ENCODE measurements at regions not wholly inside any gene's neighbourhood (a gene's known extent, or its start where the extent isn't known, plus 50 kb on each side); places are given as distances from the start of the nearest gene placed in this dataset.

DNA sequence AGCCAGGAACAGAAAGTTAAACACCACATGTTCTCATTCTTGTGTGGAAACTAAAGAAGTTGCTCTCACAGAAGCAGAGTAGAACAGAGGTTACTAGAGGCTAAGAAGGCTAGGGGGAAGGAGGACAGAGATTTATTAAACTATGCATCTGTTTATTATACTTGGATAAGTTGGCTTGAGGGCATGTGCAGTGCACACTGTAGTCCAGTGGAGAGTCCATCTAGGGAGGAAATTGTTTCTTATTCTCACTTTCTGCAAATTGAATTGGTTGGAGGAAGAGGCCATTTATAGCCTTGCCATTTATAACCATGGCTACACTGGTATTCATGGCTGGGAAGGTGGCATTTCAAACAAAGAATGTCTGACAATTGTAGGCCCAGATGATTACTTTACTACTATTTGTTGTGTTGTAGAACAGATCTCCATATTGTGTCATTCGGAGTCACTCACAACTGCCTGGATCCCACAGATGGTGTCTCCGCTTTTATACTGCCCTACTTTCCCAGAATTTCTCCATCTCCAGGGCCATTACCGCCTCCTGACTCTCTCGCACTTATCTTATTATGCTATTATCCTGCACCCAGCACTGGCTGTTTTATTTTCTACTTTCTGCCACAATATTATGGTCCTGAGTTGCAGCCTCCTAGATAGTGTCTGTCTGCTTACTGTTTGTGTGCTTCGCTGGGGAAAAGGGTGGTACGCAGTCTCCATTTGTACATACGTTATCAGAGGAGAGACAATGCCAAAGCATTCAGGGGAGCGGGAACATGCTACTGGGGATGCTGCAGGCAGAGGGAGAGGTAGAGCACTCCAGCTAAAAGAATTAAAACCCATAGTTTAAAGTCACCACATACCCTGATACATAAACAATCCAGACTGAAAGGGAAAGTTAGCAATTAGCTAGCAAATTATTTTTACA lies 169.3 kb upstream of the BLID start:
- Histone ChIP-seq H3K27ac (no peak overlapping the region), H3K4me3 (no peak overlapping the region), H3K4me1 (no peaks in the 10 kb centered on the region), H3K36me3 (no peaks in the 10 kb centered on the region), H3K27me3 (peaks cover 0 to 5% (median 0%) of the 10 kb centered on the region in 3 donors), H3K9me3 (no peaks in the 10 kb centered on the region)
- intact Hi-C loops (cut with DNase I; ENCODE audit: low total_unique reads): no loop called here
- 75 to 89% (median 81%) methylated on average over 8 of the region's 8 CpGs for WGBS, 5 donors
- DNase-seq: no peak
- TF ChIP-seq, protein P1, sequence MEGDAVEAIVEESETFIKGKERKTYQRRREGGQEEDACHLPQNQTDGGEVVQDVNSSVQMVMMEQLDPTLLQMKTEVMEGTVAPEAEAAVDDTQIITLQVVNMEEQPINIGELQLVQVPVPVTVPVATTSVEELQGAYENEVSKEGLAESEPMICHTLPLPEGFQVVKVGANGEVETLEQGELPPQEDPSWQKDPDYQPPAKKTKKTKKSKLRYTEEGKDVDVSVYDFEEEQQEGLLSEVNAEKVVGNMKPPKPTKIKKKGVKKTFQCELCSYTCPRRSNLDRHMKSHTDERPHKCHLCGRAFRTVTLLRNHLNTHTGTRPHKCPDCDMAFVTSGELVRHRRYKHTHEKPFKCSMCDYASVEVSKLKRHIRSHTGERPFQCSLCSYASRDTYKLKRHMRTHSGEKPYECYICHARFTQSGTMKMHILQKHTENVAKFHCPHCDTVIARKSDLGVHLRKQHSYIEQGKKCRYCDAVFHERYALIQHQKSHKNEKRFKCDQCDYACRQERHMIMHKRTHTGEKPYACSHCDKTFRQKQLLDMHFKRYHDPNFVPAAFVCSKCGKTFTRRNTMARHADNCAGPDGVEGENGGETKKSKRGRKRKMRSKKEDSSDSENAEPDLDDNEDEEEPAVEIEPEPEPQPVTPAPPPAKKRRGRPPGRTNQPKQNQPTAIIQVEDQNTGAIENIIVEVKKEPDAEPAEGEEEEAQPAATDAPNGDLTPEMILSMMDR (IDR thresholded peaks at IDR 0.05): no peak
- TF ChIP-seq POLR2A (IDR thresholded peaks at IDR 0.05) (no peak), POLR2AphosphoS5 (IDR thresholded peaks at IDR 0.05) (no peak), EP300 (IDR thresholded peaks at IDR 0.05) (no peak)

DNA sequence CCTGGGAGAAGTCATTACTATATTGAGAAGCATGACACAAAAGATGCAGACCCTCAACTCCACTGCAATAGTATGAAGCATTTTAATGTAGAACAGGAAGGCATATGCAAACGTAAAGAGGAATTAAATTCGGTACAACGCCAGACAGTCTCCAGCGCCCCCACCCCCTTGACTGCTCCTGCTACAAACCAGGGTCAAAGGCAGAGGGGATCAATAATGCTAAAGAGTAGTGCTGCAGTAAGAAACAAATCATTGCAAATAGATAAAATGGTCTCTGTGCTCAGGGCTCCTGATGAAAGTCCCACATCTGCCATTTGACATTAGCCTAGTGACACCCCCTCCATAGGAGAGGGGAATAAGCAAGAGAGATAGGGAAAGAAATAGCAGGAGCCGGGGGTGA lies 164.9 kb upstream of the BLID start:
- intact Hi-C loops (cut with DNase I; ENCODE audit: low total_unique reads): no loop called here
- H3K27ac ChIP-seq: no peak overlapping the region

DNA sequence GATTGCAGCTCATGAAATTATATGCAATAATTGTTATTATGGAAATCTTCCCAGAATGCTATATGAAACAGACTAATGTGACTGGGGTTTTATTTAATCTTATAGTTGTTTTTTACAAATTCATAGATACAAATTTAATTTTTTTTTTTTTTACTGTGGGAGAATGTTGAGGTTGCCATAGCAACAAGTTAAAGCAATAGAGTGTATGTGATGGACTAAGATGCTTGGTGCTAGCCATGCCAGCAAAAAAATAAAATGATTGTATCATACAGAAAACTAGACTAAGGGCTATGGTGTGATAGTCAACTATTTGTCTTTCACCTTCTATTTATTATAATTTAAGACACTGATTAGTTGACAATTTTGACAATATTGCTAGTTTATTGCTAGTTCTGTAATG lies 163.2 kb upstream of the BLID start:
- TF ChIP-seq, protein P1 (IDR thresholded peaks at IDR 0.05): no peak
- no peak for TF ChIP-seq POLR2AphosphoS5 (IDR thresholded peaks at IDR 0.05)
- TF ChIP-seq EP300 (IDR thresholded peaks at IDR 0.05): no peak
- no peak for TF ChIP-seq POLR2A (IDR thresholded peaks at IDR 0.05)
- H3K27ac ChIP-seq: no peak overlapping the region

More for the DNA sequence above, 164.9 kb upstream of the BLID start:
- Histone ChIP-seq H3K27me3 (no peaks in the 10 kb centered on the region), H3K9me3 (no peaks in the 10 kb centered on the region), H3K4me1 (no peaks in the 10 kb centered on the region), H3K36me3 (no peaks in the 10 kb centered on the region), H3K4me3 (no peak overlapping the region)
- TF ChIP-seq POLR2A (IDR thresholded peaks at IDR 0.05) (no peak), POLR2AphosphoS5 (IDR thresholded peaks at IDR 0.05) (no peak), EP300 (IDR thresholded peaks at IDR 0.05) (no peak)
- TF ChIP-seq, protein P1 (IDR thresholded peaks at IDR 0.05): no peak
- DNase-seq: no peak
- 66 to 81% (median 73%) methylated on average over 5 of the region's 5 CpGs for WGBS, 5 donors

DNA sequence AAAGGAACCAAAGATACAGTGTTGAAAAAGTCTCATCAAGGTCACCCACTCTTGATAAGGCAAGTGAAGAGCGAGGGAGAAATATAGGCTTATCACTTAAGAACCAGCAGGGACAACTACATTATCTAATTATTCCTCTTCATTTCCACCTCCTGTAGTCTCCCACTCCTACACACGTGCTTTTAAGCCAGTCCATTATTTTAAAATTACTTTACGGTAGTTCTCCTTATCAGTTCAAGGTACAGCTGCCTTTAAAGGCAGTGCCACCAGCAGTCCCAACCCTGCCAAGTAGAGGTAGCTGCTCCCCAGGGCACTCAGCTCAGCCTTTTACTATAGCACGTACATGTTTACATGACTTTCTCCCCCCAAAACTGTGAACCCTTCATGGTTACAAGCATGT lies 161.5 kb upstream of the BLID start:
- Histone ChIP-seq H3K27ac (no peak overlapping the region), H3K9me3 (no peaks in the 10 kb centered on the region), H3K36me3 (no peaks in the 10 kb centered on the region), H3K27me3 (no peaks in the 10 kb centered on the region), H3K4me3 (no peak overlapping the region), H3K4me1 (no peaks in the 10 kb centered on the region)
- TF ChIP-seq POLR2AphosphoS5 (IDR thresholded peaks at IDR 0.05) (no peak), EP300 (IDR thresholded peaks at IDR 0.05) (no peak), POLR2A (IDR thresholded peaks at IDR 0.05) (no peak)
- TF ChIP-seq, protein P1 (IDR thresholded peaks at IDR 0.05): no peak
- WGBS, 5 donors: 53 to 70% (median 61%) methylated on average over 4 of the region's 4 CpGs
- DNase-seq: no peak
- intact Hi-C loops (cut with DNase I; ENCODE audit: low total_unique reads): no loop called here

More for the DNA sequence above, 163.2 kb upstream of the BLID start:
- intact Hi-C loops (cut with DNase I; ENCODE audit: low total_unique reads): no loop called here
- DNase-seq: no peak
- Histone ChIP-seq H3K4me3 (no peak overlapping the region), H3K36me3 (no peaks in the 10 kb centered on the region), H3K9me3 (no peaks in the 10 kb centered on the region), H3K27me3 (no peaks in the 10 kb centered on the region), H3K4me1 (no peaks in the 10 kb centered on the region)

All from stomach (tissue), 8 donors.